ENCODE measurements at regions not wholly inside any gene's neighbourhood (a gene's known extent, or its start where the extent isn't known, plus 50 kb on each side); places are given as distances from the start of the nearest gene placed in this dataset.

GRCh38 chr22:48925450-48925849, 902.2 kb downstream of the BRD1 start:
- Mint-ChIP-seq H3K9me3 (ENCODE audit: insufficient read depth) (no peaks in the 10 kb centered on the region), H3K27ac (no peak overlapping the region), H3K4me1 (no peaks in the 10 kb centered on the region), H3K27me3 (peaks cover 4% of the 10 kb centered on the region), H3K4me3 (no peak overlapping the region)
- Histone ChIP-seq H3K27me3 (replicated peaks in 1 of 4; ENCODE audit: control extremely low read depth in 1 of 4, control insufficient read depth in 3 of 4, insufficient read depth in 4 of 4, low read length in 3 of 4) (no peaks in the 10 kb centered on the region), H3K27ac (ENCODE audit: low read length in 2 of 2) (no peak overlapping the region), H4K20me1 (ENCODE audit: control insufficient read depth, insufficient read depth, low read length, poor library complexity, severe bottlenecking) (no peaks in the 10 kb centered on the region), H3K4me1 (ENCODE audit: control insufficient read depth in 2 of 2, insufficient read depth in 2 of 2, low read length in 2 of 2) (no peaks in the 10 kb centered on the region), H3K9ac (ENCODE audit: low read length) (no peak overlapping the region), H3K4me3 (ENCODE audit: control extremely low read depth in 1 of 5, extremely low read depth in 1 of 5, insufficient read depth in 1 of 5, low read depth in 2 of 5, low read length in 4 of 5) (no peak overlapping the region), H3K4me2 (replicated peaks; ENCODE audit: low read depth, low read length, poor library complexity, severe bottlenecking) (no peak overlapping the region), H3K79me2 (ENCODE audit: control insufficient read depth, insufficient read depth, low read length) (no peaks in the 10 kb centered on the region), H3K9me3 (ENCODE audit: control extremely low read depth in 1 of 3, control insufficient read depth in 2 of 3, insufficient read depth in 1 of 3, low read length in 2 of 3) (peaks cover 0 to 7% (median 0%) of the 10 kb centered on the region in 3 donors), H3K36me3 (replicated peaks in 1 of 2; ENCODE audit: control extremely low read depth in 1 of 2, control insufficient read depth in 1 of 2, extremely low read depth in 1 of 2, insufficient read depth in 2 of 2, low read length in 1 of 2) (no peaks in the 10 kb centered on the region), H2AFZ (ENCODE audit: insufficient read depth, low read depth, low read length, poor library complexity, severe bottlenecking) (no peak overlapping the region)
- CTCF ChIA-PET: no interaction called here
- WGBS (ENCODE audit: insufficient coverage): 90% methylated on average over 5 of the region's 5 CpGs
- TF ChIP-seq CTCF (IDR thresholded peaks at IDR 0.05) (no peak), EZH2 (IDR thresholded peaks at IDR 0.05; ENCODE audit: borderline replicate concordance, insufficient read depth, low read depth, low read length, poor library complexity, severe bottlenecking) (no peak)
- no peak for ATAC-seq (ENCODE audit: low read depth)
- POLR2A ChIA-PET: no interaction called here
- DNase-seq: no peak
- intact Hi-C loops (cut with micrococcal nuclease): no loop called here

GRCh38 chr22:48923996-48924395, 903.7 kb downstream of the BRD1 start:
- H3K27ac Mint-ChIP-seq: no peak overlapping the region
- H3K4me3 Mint-ChIP-seq: no peak overlapping the region
- intact Hi-C loops (cut with micrococcal nuclease): no loop called here
- Histone ChIP-seq H3K9me3 (ENCODE audit: control extremely low read depth in 1 of 3, control insufficient read depth in 2 of 3, insufficient read depth in 1 of 3, low read length in 2 of 3) (peaks cover 0 to 11% (median 0%) of the 10 kb centered on the region in 3 donors), H3K79me2 (ENCODE audit: control insufficient read depth, insufficient read depth, low read length) (no peaks in the 10 kb centered on the region), H3K27ac (ENCODE audit: low read length in 2 of 2) (no peak overlapping the region), H3K4me1 (ENCODE audit: control insufficient read depth in 2 of 2, insufficient read depth in 2 of 2, low read length in 2 of 2) (no peaks in the 10 kb centered on the region), H3K36me3 (replicated peaks in 1 of 2; ENCODE audit: control extremely low read depth in 1 of 2, control insufficient read depth in 1 of 2, extremely low read depth in 1 of 2, insufficient read depth in 2 of 2, low read length in 1 of 2) (no peaks in the 10 kb centered on the region), H2AFZ (ENCODE audit: insufficient read depth, low read depth, low read length, poor library complexity, severe bottlenecking) (no peak overlapping the region), H3K4me3 (ENCODE audit: control extremely low read depth in 1 of 5, extremely low read depth in 1 of 5, insufficient read depth in 1 of 5, low read depth in 2 of 5, low read length in 4 of 5) (no peak overlapping the region), H3K9ac (ENCODE audit: low read length) (no peak overlapping the region), H4K20me1 (ENCODE audit: control insufficient read depth, insufficient read depth, low read length, poor library complexity, severe bottlenecking) (no peaks in the 10 kb centered on the region), H3K27me3 (replicated peaks in 1 of 4; ENCODE audit: control extremely low read depth in 1 of 4, control insufficient read depth in 3 of 4, insufficient read depth in 4 of 4, low read length in 3 of 4) (no peaks in the 10 kb centered on the region), H3K4me2 (replicated peaks; ENCODE audit: low read depth, low read length, poor library complexity, severe bottlenecking) (no peak overlapping the region)
- WGBS (ENCODE audit: insufficient coverage): 93% methylated on average over 9 of the region's 9 CpGs
- CTCF ChIA-PET: no interaction called here
- no peaks in the 10 kb centered on the region for H3K4me1 Mint-ChIP-seq
- POLR2A ChIA-PET: no interaction called here
- no peaks in the 10 kb centered on the region for H3K9me3 Mint-ChIP-seq (ENCODE audit: insufficient read depth)
- H3K27me3 Mint-ChIP-seq: no peaks in the 10 kb centered on the region
- TF ChIP-seq CTCF (IDR thresholded peaks at IDR 0.05) (no peak), EZH2 (IDR thresholded peaks at IDR 0.05; ENCODE audit: borderline replicate concordance, insufficient read depth, low read depth, low read length, poor library complexity, severe bottlenecking) (no peak)
- DNase-seq (no peak), ATAC-seq (ENCODE audit: low read depth) (no peak)
